NCI-H2196 (cell line): ENCODE measurements at regions not wholly inside any gene's neighbourhood (a gene's known extent, or its start where the extent isn't known, plus 50 kb on each side); places are given as distances from the start of the nearest gene placed in this dataset.
"Not testable (repeated sequence)": the region's sequence is repeated elsewhere in the genome, so short reads cannot be mapped to it uniquely, and the experiment has no call there.

ENCODE experiments used
- DNase-seq: peaks from one replicate; lab custom pipeline; 2025; ENCODE audit not compliant: unreplicated experiment; lab: John Stamatoyannopoulos, UW

DNA sequence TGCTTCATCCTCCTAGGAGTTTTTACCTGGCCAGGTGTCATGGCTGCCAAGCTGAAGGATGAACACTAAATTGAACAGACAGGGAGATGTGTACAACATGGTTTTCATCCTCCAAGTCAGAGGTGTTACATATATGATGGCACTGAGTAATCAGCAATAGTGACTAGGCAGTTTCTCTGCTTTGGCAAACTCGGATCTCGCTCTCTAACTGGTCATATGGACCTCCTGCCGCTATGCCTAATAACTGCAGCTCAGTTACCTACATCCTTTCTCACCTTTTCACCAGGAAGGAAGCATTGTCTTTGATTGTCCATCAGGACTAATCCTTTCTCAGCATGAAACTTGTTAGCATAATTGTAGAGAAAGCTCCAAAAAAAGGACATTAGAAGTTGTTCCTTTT, 175.9 kb upstream of the PLSCR5 start:
- no peak for DNase-seq

DNA sequence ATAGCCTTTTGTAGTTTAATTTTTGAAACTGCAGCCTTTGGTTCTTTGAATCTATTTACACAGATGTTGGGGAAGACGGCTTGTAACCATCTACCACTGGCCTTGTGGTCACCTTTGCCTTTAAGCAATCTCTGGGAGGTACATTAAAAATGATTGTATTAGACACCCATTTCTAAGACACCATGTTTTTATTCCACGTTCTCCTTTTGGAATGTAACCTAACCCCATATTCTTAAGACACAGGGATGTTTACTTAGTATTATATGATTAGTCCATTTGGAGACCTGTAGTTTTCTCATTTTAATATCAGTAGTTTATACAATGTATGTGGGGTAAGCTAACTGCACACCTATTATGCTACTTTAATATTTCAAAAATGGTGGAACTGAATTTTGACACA, 175.1 kb upstream of the PLSCR5 start:
- DNase-seq = no peak

DNA sequence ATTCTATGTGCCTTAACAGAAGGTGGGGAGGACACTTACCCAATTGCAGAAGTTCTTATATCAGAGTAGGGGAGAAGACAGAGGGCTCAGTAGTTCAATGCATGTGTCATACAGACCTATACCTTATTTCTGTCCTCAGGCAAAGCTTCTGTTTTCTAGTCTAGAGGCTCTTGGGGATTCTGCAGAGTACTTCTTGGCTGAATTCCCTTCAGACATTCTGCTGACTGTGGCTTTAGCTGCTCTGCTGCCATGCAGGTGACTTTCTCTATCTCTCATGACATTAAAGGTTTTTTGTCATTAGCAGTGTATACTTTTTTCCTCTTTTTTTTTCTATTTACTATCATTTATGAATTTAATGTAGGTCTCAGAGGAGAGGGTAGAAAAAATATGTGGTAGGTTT, 172.8 kb upstream of the PLSCR5 start:
- DNase-seq = no peak

DNA sequence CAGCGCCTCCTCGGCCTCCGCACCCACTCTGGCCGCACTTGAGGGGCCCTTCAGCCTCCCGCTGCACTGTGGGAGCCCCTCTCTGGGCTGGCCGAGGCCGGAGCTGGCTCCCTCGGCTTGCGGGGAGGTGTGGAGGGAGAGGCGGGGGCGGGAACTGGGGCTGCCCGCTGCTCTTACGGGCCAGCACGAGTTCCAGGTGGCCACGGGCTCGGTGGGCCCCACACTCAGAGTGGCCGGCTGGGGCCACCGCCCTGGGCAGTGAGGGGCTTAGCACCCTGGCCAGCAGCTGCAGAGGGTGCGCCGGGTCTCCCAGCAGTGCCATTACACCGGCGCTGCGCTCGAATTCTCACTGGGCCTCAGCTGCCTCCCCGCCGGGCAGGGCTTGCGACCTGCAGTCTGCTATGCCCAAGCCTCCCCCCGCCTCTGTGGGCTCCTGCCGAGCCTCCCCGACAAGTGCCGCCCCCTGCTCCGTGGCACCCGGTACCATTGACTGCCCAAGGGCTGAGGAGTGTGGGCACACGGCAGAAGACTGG, 167.1 kb upstream of the PLSCR5 start:
- no peak for DNase-seq

DNA sequence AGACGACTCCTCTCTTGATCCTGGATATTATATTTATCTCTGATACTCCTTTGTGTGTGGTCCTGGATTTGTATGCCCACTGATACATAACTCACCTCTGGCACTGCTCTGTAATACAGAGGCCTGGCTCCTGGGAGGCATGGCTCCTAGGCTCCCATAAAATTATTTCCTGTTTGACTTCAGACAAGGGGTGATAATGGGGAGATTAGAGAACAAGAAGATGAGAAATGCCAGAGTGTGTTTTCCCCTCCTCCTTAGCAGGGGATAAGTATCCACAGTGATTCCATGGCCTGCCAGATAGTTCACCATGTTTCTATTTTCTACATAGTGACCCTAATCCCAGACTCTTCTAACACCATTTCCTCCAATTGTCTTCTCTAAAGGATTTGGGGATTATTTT, 165.7 kb upstream of the PLSCR5 start:
- DNase-seq = no peak

DNA sequence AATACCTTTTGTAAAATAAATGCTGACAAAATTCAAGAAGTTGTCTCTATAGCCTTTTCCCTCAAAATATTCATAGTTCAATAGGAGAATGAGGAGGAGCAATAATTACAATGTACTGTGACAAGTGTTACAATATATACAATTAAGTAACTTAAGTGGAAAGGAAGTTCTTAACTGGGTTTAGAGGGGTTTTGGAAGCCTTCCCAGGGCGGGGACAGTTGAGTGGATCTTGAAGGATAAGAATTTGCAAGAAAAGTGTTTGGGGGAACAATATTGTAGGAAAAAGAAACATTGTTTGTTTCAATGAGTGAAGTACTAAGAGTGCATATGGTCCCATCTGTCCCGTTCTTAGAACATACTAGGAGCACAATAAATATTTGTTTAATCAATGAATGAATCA, 165.2 kb upstream of the PLSCR5 start:
- no peak for DNase-seq

DNA sequence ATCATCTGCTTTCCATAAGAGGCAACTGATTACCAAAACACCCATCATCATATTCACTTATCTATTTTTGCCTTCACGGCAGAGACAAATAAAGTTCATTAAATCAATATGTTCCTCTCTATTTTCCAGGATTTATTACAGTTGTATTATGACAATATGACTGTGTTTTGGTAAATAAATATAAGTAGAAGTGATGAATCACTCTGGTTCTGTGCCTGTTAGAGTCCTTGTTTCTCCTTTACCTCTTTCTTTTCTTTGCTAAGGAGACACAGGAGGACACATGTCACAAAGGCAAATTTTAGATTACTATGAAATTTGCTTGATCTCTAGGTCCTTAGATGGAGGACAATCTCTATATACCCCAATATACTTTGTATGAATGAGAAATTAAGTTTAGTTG, 152.6 kb upstream of the PLSCR5 start:
- DNase-seq = no peak

DNA sequence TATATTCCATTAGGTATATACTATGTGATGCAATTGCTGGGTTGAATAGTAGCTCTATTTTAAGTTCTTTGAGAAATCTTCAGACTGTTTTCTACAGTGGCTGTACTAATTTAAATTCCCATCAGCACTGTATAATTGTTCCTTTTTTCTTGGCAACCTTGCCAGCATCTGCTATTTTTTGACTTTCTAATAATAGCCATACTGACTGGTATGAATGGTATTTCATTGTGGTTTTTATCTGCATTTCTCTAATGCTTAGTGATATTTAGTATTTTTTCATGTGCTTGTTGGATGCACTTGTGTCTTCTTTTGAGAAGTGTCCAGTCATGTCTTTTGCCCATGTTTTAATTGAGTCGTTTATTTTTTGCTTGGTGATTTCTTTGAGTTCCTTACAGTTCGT, 145.1 kb upstream of the PLSCR5 start:
- DNase-seq = no peak

DNA sequence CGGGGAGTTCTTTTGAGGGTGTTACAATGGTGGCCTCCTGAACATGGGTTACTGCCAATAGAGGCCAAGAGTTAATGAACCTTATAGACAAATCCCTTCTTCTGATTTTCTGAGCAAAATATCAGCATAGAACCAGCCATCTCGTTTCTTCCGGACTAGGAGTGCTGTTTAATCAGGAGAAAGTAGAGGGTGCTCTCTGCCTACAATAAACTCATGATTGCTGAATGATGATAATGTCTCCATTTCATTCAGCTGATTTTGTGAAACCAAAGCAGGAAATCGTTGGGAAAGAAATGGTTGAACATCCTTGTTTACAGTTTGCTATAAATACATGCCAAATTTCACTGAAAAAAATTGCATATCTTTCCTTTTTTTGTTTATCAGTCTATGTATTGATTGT, 142.8 kb upstream of the PLSCR5 start:
- no peak for DNase-seq

DNA sequence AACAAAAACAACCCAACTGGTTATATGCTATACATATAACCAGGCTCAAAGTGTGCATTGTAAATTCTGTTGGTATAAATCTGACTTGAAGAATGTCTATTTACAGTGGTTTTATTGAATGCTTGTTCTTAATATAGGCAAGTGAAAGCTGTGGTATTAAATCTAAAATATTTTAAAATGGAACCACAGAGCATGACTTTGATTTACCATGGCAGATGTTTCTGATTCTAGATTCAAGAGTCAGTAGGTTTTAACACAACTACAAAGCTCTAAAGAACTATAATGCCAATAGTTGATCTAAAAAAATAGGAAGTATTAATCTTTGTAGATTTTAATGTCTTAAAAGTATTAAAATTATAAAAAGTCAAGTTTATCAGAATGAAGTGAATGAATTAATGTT, 141.9 kb upstream of the PLSCR5 start:
- DNase-seq = no peak

DNA sequence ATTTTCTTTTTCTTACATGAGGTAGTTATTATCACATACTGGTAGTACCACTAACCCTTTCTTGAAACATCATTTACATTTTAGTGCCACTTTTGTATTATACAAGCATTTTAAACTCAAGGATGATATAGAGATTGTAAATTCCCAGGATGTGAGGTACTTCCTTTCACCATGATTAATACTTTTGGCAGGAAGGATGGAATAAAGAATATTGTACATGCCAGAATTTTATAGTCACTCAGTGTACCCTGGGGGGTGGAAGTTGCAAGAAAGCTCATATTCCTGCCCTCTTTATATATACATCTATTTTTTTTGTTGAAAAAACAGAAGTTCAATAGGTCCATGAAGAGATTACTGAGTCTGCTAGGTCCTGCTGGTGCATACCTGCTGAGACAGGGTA, 141.0 kb upstream of the PLSCR5 start:
- DNase-seq = no peak

DNA sequence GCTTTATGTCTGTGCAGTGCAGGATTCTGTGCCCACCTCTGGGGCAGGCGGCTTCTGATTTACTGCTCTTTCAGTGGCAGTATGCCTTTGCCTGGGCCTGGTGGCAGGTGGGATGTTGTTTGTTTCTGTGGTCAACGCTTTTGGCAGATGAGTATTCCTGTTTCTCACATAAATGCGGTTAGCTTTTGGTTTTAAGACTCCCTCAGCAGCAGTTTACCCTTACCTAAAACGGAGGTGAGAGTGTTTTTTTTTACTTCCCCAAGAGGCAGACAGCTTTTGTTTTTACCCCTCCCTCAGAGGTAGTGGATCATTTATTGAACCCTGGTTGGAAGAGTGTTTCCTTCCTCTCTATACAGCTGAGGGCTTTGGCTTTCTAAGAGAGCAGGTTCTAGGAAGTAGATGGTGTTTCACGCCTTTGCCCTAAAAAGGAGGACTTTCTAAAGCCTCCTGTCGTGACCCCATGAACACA, 134.1 kb upstream of the PLSCR5 start:
- DNase-seq = no peak

DNA sequence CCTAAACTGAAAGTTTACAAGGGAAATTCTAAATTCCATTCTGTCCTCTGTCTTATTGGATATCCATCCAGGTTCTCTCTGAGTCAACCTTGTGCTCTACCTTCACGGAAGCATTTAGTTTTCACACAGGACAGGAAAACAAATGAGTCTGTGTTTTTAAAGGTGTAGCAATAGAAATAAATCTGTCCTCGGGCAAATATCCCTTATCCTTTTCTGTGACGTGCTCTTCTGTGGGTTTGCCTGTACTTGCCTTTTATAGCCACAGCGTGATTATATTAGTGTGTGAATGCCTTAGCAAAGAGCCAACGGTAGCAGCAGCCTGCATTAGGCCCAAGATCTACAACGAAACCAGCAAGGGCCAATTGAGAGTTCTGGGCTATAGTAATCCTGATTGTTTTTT, 127.2 kb upstream of the PLSCR5 start:
- DNase-seq = no peak

DNA sequence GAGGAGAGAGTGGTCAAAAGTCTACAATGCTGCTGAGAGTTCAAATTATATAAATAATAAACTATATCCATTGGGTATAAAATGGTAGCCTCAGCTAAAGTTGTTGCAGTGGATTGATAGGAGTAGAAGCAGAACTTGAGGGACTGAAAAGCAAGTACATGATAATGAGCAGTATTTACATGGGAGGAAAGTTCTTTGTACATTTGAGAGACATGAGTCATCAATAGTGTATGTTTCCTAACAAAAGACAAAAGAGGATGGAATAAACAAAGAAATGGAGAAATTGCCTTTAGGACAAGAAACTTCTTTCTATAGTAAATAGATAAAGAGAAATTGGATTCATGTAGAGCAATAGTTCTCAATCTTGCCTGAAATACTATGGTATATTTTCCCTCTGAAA, 110.0 kb upstream of the PLSCR5 start:
- no peak for DNase-seq

DNA sequence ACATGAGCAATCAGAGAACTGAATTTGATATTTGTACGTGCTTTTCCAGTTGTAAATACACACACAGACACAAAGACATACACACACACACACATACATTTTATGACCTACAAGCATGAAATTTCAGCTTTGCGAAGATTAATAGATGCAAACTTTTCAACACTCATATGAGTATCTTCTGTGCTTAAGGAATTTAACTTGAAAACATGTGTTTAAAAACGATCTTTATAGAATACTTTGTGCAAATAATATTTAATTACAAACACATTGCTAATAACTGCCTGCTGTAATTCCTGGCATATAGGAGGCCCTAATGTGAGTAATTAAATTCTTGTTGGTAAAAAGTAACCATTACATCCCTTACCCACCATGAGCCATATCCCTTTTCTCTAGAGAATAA, 107.7 kb upstream of the PLSCR5 start:
- no peak for DNase-seq

DNA sequence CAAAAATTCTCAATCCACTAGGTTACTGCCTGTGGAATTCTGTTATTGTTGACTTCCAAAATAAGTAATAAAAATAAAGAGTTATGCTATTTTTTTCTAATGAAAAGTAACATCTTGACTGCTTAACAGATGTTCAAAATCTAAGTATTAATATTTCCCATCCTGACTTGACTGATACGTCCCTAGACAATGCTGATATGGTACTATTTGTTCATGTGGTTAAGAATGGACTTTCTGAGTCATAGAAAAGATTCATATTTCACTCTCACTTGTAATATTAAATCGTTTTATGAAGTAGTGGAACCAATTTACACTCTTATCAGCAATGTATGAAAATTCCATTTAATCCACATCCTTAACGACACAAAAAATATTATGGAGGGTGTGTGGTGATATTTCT, 104.8 kb upstream of the PLSCR5 start:
- no peak for DNase-seq

DNA sequence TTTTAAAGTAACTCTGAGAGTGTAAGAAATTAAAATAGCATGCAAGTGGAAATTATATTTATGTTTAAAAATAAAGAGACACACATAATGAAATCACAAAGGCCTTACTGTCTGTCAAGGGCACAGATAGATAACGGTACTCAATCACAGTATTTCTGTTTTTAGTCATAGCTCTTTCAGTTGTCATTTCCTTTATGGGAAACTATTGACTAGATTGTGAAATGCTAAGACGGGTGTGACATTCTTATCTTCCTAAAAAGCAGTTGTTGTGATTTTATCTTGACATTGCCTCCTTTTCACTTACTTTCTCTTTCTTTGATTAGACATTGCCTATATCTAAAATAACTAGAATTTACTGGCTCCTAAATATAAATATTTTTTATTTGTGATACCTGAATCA, 100.1 kb upstream of the PLSCR5 start:
- no peak for DNase-seq

DNA sequence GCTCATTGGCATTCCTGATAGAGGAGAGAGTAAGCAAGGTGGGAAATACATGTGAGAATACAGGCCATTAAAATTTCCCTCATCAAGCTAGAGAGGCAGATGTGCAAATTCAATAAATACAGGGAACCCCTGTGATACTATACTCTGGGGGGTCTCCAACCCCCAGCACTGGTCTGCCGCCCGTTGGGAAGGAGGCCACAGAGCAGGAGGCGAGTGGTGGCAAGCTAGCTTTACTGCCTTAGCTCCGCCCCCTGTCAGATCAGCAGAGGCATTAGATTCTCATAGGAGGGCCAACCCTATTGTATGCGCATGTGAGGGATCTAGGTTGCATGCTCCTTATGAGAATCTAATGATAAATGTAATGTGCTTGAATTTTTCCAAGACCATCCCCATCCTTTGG, 97.1 kb upstream of the PLSCR5 start:
- DNase-seq = no peak

DNA sequence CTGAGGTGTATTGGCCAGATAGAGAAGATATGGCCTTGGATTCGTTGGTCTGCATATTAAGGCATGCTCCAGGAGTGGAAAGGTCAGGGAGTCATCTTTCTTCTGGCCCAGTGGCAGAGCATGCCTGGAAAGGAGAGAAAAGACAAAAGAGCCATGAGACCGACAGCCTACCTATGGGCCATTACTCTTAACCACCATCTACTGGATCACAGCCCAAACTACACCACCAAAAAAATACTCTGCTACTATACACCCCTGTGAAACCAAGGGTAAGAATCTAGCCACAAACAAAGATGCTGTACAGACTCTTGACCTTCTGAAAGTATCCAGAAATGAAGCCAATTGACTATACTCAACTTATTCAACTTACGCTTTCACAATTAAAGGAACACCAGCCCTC, 96.1 kb upstream of the PLSCR5 start:
- DNase-seq = no peak

DNA sequence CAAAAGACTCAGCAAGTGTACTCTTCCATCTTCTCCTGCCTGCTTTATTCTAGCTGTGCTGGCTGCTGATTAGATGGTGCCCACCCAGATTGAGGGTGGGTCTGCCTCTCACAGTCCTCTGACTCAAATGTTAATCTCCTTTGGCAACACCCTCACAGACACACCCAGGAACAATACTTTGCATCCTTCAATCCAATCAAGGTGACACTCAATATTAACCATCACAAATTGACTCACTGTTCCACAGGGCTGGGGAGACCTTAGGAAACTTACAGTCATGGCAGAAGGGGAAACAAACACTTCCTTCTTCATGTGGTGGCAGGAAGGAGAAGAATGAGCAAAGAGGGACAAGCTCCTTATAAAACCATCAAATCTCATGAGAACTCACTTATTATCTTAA, 94.9 kb upstream of the PLSCR5 start:
- not testable (repeated sequence) for DNase-seq

DNA sequence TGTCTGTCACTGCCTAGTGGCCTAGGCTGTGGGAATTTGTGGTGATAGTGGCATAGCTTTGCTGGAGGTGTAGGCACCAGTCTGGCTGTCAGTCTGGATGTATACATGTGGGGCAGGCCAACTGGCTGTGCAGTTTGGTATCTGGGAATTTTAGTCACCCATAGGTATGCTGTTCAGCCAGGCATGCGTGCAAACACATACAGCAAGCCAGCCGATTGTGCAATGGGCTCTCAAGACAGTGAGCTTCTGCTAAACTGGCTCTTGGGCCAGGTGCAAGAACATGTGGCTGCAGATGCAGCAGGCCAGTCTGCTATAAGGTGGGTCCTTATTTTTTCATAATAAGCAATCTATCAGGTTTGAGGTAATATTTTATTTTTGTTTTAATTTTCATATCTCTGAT, 87.1 kb upstream of the PLSCR5 start:
- DNase-seq = no peak

DNA sequence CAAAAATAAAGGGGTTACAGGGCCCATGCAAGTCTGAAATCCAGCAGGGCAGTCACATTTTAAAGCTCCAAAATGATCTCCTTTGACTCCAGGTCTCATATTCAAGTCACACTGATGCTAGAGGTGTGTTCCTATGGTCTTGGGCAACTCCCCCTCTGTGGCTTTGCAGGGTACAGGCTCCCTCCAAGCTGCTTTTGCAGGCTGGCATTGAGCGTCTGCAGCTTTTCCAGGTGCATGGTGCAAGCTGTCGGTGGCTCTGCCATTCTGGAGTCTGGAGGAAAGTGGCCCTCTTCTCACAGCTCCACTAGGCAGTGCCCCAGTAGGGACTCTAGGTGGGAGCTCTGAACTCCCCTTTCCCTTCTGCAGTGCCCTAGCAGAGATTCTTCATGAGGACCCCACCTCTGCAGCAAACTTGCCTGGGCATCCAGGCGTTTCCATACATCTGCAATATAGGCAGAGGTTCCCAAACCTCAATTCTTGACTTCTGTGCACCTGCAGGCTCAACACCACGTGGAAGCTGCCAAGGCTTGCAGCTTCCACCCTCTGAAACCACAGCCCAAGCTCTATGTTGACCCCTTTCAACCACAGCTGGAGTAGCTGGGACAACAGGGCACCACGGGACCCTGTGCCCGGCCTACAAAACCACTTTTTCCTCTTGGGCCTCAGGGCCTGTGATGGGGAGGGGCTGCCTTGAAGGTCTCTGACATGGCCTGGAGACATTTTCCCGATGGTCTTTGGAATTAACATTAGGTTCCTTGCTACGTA, 80.1 kb upstream of the PLSCR5 start:
- no peak for DNase-seq

DNA sequence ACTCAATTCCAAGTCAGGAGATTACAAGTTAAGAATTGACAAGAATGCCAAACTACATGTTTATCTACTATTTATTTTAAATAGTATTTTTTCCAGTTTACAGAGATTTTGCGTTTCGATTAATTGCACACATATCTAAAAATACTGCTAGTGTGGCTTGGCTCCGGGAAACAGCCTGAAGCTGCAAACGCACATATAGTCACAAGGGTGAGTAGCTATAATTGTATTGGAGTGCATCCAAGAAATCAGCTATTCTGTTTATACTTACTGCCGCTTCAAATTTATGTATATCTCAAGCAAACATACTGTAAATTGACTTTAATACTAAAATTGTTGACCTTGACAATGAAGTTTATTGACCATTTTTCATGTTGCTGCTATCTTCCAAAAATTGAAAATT, 77.0 kb upstream of the PLSCR5 start:
- DNase-seq = no peak
